ENCODE measurements at regions not wholly inside any gene's neighbourhood (a gene's known extent, or its start where the extent isn't known, plus 50 kb on each side); places are given as distances from the start of the nearest gene placed in this dataset.

- no peak for TF ChIP-seq CTCF (IDR thresholded peaks at IDR 0.05)
- TF ChIP-seq EP300 (IDR thresholded peaks at IDR 0.05): no peak
- TF ChIP-seq POLR2A (IDR thresholded peaks at IDR 0.05; ENCODE audit: low read depth): no peak
- no peak for TF ChIP-seq POLR2AphosphoS5 (IDR thresholded peaks at IDR 0.05)
Measured at GRCh38 chr9:30932226-30932625, 1452.2 kb upstream of the ACO1 start.

Data from esophagus muscularis mucosa (tissue), 4 donors.